Activated gamma-delta T cell (primary cell): ENCODE measurements at regions not wholly inside any gene's neighbourhood (a gene's known extent, or its start where the extent isn't known, plus 50 kb on each side); places are given as distances from the start of the nearest gene placed in this dataset.
"Not testable (repeated sequence)": the region's sequence is repeated elsewhere in the genome, so short reads cannot be mapped to it uniquely, and the experiment has no call there.

Experiments used
- DNase-seq: peaks from one replicate; lab custom pipeline; 2025; lab: John Stamatoyannopoulos, UW

DNA sequence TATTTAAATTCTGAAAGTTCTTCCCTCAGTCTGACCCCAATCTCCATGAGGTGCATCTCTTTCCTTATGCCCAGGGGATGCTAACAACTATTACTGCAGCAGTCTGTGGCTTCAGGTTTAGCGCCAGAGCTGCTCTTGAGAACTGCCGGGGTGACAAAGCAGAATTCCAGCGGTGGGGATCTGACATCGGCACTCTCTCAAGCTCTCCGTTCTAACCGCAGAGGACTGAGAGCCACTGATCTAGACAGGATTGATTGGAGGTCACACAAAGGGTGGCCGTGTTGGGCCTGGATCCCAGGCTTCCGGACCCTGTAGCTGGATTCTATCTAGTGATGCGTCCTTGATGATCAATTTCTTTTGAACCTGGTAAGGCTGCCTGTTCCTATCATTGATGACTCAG, 155.6 kb upstream of the TMEM132C start:
- no peak for DNase-seq

DNA sequence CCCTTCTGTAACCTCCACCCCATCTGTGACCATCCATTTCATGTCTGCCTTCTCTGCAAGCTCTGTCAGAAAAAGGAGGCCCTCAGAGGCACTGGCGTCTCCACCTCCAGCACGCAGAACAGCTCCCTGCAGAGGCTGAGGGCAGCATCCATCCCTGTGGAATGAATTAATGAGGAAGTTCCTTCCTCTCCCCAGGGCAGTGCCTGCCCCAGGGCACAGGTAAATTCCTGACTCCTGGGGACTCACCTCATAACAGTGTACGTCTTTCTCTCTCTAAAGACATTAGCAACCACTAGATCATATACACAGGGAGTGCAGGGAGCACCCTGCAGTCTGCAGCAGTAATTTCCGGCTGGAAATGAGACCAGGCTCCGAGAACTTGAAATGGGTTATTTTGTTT, 155.0 kb upstream of the TMEM132C start:
- DNase-seq, result no peak

DNA sequence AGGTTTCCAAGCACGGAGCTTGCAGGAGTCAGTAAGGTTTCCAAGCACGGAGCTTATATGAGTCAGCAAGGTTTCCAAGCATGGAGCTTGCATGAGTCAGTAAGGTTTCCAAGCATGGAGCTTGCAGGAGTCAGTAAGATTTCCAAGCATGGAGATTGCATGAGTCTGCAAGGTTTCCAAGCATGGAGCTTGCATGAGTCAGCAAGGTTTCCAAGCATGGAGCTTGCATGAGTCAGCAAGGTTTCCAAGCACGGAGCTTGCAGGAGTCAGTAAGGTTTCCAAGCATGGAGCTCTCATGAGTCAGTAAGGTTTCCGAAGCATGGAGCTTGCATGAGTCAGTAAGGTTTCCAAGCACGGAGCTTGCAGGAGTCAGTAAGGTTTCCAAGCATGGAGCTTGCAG, 153.7 kb upstream of the TMEM132C start:
- not testable (repeated sequence) for DNase-seq

DNA sequence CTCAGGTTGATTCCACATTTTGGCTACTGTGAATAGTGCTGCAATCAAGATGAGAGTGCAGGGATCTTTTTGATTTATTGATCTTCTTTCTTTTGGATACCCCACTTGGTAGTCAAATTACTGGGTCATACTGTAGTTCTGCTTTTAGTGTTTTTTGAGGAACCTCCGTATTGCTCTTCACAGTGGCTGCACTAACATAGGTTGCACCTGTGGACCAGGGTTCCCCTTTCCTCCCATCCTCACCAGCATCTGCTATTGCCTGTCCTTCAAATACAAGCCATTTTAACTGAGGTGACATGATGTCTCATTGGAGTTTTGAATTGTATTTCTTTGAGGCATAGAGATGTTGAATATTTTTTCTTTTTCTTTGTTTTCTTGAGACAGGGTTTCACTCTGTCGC, 152.5 kb upstream of the TMEM132C start:
- DNase-seq, result no peak

DNA sequence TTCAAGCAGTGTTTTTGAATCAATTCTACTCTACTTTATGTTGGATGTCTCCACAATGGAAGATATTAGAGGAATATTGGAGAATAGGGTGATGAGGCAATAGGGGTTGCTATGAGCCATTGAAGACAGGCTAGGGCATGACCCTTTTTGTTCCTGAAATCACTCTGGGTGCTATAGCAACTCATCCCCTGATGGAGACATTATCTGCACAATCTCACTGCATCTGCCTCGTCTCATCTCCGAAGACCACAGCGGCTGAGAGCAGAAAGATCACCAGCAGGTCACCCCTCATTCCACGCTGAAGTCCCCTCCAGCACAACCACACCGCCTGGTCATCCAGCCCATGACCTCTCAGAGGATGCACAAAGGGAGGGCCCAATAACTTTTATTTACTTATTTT, 150.4 kb upstream of the TMEM132C start:
- DNase-seq, result no peak

DNA sequence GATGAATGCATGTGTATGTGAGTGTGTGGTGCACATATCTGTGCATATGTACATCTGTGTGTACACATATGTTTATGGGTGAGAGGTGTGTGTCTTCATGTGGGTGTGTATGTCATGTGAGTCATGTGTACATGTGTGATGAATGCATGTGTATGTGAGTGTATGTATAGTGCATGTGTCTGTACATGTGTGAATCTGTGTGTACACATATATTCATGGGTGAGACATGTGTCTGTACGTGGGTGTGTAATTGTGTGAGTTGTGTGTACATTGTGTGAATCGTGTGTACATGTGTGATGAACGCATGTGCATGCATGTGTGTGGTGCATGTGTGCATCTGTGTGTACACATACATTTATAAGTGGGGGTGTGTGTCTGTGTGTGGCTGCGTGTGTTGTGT, 146.9 kb upstream of the TMEM132C start:
- no peak for DNase-seq

DNA sequence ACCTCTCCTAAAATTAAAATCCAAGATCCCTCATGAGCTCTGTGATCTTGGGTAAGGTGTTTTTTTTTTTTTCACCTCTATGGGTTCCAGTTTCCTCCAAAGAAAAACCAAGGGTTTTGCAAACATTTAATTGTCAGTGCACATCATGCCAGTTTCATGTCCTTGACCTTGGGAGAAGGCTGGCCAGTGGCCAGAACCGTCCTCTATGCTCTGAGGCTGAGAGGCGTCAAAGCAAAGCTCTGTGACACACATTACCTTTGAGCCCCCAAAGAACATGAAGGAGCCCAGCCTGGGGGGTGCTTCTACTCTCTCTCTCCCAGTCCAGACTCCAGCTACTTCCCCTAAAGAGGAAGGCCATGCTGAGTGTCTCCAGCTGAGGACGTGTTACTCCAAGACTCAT, 145.5 kb upstream of the TMEM132C start:
- DNase-seq, result no peak

DNA sequence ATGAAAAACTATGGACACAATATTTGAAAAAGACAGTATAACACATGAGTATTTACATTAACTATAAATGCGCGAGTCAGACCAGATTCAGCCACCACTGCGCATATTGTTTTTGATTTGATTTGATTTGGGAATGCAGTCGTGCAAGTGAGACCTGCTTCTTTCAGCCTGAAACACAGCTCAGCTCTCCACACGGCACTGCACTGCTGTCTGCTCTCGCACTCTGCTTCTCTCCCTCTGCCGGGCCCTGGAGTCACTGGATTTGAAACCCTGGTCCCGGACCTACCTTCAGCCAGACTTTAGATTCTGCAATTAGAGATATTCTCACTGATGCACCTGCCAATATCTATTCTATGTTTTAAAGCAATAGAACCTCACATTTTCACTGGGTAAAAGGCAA, 143.9 kb upstream of the TMEM132C start:
- DNase-seq, result no peak

DNA sequence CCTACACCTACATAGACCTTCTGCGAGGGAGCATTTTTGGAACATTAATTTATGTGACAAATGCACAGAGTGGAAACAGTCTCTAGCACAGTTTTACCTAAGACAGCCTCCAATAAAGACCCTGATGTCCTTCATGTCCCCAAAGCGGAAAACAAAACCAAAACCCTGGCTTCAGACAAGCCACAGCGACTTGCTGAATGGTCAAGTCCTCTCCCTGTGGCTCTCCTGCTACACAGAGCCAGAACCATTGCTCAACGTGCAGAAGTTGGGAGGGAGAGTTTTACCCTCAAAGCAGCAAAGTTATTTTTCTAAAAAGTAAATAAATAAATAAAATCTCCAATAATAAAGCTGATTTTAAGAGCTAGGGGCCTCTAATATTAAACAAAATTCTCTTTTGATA, 135.0 kb upstream of the TMEM132C start:
- DNase-seq, result no peak

DNA sequence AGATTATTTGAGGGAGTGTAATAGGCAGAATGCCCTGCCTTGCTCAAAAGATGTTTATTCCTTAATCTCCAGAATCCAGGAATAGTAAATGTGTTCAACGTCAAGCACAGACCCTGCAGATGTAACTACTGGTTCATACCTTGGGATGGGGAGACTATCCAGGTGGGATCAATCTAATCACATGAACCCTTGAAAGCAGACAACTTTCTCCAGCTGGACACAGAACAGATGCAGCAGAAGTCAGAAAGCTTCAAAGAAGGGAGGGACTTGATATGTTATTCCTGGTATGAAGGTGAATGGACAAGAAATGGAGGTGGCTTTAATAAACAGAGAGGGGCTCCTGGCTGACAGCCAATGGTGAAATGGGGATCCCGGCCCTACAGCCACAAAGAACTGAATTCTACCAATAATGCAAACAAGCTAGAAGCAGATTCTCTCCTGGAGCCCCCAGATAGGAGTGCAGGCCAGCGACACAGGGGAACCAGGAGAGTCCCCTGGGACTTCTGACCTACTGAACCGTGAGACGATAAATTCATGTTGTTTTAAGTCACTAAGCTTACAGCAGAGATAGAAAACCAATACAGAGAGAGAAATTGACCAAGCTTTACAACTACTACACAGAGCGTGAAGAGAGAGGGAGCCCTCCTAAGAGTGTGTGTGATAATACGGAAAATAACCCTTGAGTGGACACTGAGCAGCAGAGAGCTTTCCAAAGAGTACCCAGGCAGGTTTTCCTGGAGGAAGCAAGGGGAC, 133.5 kb upstream of the TMEM132C start:
- DNase-seq, result no peak

DNA sequence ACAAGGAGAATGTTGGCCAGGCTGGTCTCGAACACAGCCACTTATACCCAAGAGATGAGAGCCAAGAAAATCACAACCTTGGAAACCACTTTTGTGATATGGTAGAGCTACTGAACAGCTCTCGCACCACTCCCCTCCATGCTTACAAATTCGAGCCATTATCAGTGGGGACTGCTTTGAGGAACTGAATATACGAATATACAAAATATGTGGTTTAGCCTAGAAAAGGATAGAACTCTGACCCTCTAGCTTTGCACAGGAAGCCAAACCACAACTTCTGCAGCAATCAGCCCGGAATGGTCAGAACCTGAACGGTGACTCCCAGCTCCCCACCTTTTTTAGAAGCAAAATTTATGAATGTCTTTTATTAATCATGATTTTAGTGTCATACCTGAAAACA, 129.8 kb upstream of the TMEM132C start:
- DNase-seq, result no peak

DNA sequence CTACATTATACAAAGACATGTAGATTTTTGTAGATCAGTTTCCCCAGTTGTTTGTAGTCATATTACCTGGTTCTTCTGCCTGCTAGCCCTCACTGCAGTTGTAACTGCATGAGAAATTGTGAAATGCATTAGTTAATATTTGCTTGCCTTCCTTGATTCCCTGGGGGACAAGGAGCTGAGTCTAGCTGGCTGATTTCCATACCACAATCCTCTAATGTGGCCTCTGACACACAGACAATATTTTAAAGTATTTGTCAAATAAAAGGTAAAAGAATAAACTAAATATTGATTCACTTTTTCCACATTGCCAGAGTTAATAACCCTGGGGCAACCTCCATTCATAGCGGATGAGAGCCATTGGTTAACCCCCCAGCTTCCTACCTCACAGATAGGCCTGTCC, 128.8 kb upstream of the TMEM132C start:
- DNase-seq, result no peak

DNA sequence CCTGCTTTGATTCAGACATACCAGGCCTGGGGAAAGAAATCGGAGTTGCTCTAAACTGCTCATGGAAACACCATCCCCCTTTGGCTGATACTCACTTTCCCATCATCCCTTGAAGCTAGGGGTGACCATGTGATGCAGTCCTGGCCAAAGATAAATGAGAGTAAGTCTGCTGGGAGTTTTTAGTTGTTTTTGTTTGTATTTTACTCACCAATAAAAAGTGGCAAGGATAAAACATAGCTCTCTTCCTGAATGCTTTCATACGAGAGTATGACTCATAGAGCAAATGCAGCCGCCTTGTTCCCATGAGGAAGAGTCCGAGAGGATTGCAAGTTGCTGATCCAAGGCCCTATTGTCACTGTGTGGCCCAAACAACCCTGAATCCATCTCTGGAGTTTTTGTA, 126.4 kb upstream of the TMEM132C start:
- DNase-seq, result no peak

DNA sequence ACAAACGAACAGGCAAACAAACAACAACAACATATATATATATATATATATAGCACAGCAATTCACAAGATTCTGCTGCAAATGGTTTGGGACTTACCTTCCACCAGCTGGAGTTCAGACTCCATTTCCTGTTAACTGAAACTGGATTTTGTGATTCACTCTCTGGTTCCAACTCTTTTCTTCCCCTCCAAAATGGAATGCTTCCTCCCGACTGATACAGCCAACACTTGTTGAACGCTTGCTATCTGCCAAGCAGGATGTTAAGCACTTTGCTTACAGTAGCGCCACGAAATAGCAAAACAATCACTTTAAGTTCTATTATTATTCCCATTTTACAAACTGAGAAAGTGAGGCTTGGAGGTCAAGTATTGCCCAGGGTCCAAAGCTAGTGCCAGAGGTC, 116.0 kb upstream of the TMEM132C start:
- no peak for DNase-seq

DNA sequence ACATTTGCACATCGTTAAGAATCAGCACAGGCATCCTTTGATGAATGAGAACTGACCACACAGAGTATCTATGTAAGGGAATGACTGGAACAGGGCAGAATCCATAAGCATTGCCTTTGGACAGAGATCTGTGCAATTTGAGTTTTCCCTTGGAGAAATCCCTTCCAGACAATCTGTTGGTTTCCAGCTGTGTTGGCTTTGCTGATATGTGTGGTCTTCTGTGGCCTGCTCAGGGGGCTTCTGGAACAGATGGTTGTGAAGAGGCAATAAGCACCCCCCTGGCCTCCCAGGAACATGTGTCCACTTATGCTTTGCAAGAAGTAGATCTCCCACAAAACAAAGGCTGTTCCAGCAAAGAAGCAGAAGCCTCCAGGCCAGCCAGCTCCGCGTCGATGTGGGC, 111.4 kb upstream of the TMEM132C start:
- no peak for DNase-seq

DNA sequence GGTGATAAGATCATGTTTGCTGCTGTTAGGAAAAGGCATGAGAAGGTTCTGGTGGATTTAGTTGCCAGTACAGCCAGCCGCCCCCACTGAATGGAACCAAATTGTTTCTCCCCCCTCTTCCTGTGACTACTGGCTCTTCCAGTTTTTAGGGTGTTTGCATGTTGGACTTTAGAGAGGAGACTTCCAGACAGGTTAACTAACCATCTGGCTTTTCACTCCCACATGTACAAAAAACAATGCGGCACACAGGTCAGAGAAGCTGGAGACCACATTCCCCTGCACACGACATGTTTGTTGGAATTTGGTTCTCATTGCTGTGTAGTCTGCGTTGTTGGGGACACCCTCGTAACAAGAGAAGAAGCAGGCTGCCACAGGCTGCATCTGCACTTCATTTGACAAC, 103.9 kb upstream of the TMEM132C start:
- DNase-seq, result no peak

DNA sequence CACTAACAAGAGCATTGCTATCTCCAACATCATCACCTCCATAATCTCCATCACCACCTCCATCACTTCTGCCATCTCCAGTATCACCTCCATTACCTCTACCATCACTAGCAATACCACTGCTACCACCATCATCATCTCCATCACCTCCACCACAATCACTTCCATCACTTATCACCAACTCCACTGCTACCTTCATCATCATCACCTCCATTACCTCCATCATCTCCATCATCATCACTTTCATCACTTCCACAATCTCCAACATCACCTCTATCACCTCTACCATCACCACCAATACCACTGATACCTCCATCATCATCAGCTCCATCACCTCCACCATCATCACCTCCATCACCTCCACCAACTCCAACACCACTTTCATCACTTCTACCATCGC, 102.4 kb upstream of the TMEM132C start:
- no peak for DNase-seq

DNA sequence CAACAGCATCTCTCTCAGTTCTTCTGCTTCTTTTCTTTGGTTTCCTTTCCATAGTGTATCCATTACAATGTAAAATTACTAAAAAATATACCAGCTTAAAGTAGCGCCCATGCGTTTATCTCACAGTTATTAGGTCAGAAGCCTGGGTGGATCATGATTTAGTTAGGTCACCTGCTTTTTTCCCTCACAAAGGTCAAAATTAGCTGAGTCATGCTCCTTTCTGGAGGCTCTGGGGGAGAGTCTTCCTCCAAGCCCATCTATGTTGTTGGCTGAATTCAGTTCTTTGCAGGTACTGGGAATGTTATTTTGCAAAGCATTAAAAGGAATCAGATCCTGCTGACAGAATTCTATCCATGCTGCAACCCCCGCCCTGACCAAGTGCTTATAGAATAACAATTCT, 101.6 kb upstream of the TMEM132C start:
- no peak for DNase-seq

DNA sequence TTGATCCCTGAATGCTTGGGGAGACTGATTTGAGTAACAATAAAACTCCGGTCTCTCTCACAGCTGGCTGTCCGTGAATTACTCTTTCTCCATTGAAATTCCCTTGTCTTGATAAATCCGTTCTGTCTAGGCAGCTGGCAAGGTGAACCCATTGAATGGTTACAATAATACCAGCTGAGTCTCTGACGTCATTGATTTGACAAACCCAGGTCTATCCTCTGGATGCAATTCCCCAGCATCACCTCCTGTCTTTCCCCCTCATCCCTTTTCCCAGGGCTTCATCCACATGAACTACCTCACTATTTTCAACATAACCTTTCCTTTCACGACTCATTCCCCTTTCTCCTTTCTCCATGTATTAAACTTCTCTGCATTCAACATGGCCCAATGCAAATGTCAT, 98.7 kb upstream of the TMEM132C start:
- DNase-seq, result no peak

DNA sequence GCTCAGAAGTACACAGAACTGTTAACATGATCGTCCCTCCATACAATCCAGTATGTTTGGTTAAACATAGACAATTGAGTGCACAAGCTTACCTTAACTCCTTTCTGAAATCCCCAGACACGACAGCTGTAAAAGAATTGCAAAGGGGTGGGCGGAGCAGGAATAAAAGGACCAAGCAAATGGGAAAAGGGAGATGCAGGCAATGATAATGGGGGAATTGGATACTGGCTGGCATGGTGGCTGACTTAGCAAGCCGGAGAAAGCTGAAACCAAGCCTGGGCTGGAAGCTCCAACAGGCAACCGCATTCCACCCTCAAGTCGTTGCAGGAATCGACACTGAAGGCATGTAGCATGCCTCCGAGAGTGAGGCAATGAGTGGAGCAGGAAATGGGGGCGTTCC, 96.8 kb upstream of the TMEM132C start:
- no peak for DNase-seq

DNA sequence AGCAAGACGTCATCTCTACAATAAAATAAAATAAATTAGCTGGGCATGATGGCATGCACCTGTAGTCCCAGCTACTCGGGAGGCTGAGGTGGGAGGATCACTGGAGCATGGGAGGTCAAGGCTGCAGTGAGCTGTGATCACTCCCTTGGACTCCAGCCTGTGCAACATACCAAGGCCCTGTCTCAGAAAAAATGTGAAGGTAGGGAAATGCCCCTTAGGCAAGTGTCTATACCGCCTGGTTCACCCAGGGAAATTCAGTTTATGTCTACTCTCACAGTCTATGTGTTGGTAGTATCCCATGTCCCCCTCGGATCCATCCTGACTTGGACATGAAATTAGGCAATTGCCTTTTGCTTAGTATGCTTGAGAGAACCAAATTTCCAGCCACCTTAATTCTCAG, 88.4 kb upstream of the TMEM132C start:
- DNase-seq, result no peak

DNA sequence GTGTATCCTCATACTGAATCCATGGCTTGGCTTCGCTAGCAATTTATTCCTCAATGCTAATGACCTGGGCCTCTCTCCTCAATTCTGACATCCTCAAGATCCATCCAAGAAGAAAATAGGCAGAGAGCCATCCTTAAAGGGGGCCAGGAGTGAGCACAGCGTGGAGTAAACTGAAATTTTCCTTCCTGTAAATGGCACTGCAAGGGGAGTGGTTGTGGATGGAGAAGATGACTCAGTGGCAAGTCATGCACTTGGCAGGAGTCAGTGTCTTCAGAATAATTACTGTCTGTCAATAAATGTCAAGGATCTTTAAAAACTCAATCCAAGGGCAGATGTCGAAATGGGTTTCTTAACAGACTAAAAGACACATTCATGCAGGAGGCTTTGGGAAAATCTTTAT, 88.0 kb upstream of the TMEM132C start:
- DNase-seq, result no peak

DNA sequence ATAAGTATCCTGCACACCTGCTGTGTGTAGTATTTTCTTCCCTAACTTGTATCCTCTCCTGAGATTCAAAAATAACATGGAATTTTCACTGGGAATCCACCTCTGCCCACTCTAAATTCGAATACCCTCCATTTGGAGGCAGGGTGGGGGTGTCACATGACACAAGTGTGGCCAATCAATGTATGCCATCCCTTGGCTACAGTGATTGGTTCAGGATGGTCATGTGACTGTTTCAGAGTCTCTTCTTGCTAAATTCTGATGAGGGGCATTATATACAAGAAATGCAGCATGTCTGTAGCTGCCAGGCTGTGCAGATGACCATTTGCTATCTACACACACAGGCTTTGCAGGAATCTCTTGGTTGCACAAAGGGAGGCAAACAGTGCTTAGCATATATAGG, 86.8 kb upstream of the TMEM132C start:
- no peak for DNase-seq

DNA sequence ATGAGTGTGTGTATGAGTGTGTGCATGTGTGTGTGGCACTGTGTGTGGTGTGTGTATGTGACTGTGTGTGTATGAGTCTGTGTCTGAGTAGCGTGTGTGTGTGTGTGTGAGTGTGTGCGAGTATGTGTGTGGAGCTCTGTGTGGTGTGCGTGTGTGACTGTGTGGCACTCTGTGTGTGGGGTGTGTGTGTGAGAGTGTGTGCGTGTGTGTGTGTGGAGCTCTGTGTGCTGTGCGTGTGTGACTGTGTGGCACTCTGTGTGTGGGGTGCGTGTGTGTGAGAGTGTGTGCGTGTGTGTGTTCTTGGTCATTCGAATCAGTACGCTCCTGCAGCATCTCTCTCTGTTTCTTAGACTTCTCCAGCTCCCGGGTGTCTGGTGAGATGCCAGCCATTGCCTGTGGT, 76.9 kb upstream of the TMEM132C start:
- no peak for DNase-seq

DNA sequence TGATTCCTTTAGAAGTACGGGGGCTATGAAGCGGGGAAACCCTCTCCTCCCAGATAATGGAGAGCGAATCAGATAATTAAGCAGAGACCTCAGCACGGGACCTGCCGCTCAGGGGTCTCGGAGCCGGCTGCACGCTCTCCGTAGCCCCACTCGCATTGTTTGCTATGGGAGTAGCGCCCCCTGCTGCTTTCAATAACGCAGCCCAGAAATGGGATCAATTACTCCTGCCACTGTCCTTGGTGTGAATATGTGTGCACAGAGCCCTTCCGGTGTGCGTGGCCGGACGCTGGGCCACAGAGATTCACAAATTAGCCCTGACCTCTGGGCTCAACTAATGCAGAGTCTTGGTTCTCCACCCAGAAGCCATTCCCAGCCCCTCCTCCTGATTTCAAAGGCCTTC, 76.4 kb upstream of the TMEM132C start:
- no peak for DNase-seq
